VCaP (cell line): ENCODE measurements at regions not wholly inside any gene's neighbourhood (a gene's known extent, or its start where the extent isn't known, plus 50 kb on each side); places are given as distances from the start of the nearest gene placed in this dataset.

Source experiments
- H3K27ac ChIP-seq: fragments of 450-650 bp; 2 replicates; pipeline ENCODE4 v1.5.1; 2017
- TF ChIP-seq, protein P1 (sequence below): fragments of 450-650 bp; conservative IDR thresholded peaks from 2 replicates; pipeline ENCODE4 v1.5.1; 2017; ENCODE audit warnings: mild to moderate bottlenecking, moderate library complexity

DNA sequence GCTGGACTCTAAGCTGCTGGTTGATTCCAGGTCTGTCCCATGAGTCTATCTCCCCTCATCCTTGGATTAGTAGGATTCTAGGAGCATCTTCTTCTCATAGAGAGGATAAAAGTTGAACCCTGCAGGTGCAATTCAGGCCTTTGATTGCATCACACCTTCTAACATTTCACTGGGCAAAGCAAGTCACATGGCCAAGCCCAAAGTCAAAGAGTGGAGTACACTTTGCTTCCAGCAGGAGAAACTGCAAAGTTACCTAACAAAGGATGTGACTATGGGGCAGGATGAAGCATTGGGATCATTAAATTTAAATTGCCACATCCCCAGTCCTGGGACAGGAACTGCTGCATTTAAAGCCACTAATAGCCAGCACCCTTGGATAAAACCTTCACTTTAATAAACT is 51.0 kb upstream of the EGFLAM start:
- no peak overlapping the region for H3K27ac ChIP-seq
- TF ChIP-seq, protein P1, sequence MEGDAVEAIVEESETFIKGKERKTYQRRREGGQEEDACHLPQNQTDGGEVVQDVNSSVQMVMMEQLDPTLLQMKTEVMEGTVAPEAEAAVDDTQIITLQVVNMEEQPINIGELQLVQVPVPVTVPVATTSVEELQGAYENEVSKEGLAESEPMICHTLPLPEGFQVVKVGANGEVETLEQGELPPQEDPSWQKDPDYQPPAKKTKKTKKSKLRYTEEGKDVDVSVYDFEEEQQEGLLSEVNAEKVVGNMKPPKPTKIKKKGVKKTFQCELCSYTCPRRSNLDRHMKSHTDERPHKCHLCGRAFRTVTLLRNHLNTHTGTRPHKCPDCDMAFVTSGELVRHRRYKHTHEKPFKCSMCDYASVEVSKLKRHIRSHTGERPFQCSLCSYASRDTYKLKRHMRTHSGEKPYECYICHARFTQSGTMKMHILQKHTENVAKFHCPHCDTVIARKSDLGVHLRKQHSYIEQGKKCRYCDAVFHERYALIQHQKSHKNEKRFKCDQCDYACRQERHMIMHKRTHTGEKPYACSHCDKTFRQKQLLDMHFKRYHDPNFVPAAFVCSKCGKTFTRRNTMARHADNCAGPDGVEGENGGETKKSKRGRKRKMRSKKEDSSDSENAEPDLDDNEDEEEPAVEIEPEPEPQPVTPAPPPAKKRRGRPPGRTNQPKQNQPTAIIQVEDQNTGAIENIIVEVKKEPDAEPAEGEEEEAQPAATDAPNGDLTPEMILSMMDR = no peak

DNA sequence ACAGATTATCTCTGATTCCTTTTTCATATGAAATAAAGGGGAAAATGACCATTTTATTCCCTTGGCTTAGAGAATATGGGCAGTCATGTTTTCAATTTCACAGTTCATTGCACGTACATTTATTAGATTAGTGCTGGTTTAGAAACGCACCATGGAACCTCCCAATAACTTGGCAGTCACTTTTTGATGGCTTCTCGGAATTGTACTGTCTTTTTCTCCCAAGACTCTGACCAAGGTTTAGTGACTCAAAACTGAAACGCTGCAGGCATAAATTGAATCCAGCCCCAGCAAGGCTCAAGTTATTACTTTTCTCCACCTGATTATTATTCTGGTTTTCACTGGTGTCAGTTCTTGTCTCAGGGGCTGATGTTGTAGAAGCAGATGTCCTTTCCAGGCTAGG is 55.6 kb upstream of the EGFLAM start:
- no peak overlapping the region for H3K27ac ChIP-seq
- TF ChIP-seq, protein P1 = no peak

DNA sequence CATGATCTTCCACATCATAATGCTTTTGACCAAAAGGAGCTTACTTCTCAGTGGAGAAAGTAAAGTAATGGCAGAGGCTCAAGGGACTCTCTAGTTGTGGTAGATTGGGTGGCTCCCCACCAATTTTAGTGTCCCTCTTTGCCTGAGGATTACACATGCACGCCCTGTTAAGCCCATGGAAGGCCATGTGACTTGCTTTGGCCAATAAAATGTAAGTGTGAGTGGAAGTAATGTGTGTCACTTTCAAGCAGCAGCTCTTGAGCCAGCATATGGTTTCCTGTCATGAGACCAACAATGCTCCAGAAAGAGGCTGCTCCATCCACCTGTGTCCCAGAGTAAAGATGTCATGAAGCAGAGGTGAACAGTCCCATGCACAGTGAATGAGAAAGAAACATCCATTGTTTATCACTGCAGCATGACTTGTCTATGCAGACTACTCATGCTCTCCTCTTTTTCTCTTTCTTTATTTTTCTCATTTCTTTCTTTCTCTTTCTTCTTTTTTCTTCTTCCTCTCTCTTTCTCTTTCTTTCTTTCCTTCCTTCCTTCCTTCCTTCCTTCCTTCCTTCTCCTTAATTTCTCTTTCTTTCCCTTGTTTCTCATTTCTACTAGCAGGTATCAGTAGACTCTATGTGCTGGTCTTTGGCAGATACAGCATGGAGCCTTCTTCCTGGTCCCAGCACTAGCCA is 57.3 kb upstream of the EGFLAM start:
- H3K27ac ChIP-seq = no peak overlapping the region
- TF ChIP-seq, protein P1 = no peak

DNA sequence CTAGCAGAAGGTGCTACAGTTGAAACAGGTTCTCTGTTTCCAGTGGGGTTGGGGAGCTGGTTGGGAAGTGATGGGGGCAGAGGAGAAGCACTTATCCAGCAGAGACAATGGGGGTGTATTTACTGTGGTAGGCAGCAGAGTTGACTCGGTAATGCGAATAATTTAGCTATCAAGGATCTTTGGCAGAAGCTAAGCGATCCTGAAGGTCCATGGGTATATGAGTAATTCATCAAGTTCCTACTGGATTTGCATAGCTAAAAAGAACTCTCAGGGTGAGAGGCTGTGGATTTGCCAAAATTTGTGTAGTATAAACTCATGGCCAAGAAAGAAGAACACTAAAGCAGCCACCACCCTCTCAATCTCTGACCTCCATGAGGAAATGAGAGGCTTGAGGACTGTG is 61.2 kb upstream of the EGFLAM start:
- TF ChIP-seq, protein P1 = no peak

DNA sequence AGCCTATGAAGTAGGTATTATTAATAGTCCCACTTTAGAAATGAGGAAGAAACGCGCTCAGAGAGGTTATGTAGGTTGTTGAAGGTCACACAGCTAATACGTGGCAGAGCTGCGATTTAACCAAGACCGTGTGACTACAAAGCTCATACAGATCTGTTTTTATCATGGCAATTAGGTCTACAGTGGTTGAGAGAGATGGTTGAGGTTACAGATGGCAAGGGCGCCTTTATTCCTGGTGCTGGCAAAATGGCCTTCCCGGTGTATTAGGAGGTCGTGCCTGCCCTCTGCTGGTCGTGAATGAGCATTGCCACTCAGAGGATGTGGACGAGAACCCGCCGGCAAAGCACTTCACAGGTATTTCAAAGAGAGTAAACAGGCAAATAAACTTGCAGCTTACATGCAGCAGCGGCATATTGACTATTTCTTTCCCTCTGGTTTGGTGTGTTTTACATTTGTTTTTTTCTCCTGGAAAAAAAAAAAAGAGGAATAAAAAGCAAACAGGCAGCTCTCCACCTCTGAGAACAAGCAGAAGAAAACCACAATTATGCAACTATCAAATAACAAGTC is 65.3 kb upstream of the EGFLAM start:
- no peak overlapping the region for H3K27ac ChIP-seq
- TF ChIP-seq, protein P1 = peak; percentile 91

More for the DNA sequence above, 61.2 kb upstream of the EGFLAM start:
- no peak overlapping the region for H3K27ac ChIP-seq

DNA sequence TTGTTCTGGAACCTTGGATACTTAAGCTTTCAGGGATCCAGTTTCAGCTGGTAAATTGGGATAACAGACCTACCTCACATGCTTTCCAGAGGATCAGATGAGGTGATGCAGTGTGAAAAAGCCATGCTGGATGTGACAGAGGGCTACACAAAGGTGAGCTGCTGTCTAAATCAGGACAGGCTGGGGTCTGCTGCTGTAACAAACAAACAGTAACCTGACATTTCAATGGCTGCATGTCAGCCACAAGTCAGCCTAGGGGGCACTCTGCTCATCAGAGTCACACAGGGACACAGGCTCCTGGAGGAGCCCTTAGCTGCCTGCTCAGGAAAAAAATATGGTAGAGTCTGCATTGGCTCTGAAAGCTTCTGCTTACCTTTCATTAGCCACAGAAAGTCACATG is 66.7 kb upstream of the EGFLAM start:
- TF ChIP-seq, protein P1 = no peak
- H3K27ac ChIP-seq = no peak overlapping the region

DNA sequence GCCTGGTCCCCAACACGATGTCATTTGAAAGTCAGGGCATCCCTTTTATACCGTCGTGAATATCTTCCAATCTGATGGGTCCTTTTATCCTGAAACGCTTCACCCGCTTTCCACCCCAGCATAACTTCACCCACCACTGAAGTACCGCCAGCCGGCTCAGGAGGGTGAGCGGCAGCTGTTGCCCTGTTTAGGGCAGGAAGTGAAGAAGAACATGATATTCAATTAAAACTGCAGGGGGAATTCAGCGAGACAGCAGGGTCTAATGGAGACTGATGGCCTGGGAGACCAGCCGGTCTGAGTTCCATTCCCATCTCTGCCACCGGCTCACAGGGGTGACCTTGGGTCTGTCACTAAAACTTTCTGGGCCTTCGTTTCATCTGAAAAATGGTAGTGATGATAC is 68.2 kb upstream of the EGFLAM start:
- TF ChIP-seq, protein P1 = no peak
- no peak overlapping the region for H3K27ac ChIP-seq
